Activated CD4-positive, alpha-beta T cell treated with anti-CD3 and anti-CD28 coated beads, Interleukin-2, amount 50 U/mL, for 1 hour (primary cell): ENCODE measurements at regions not wholly inside any gene's neighbourhood (a gene's known extent, or its start where the extent isn't known, plus 50 kb on each side); places are given as distances from the start of the nearest gene placed in this dataset.

Experiments used
- DNase-seq: peaks from one replicate; pipeline ENCODE4 v3.0.0-alpha.2; 2020

- DNase-seq = no peak
Measured at GRCh38 chr18:45384962-45385315, 230.3 kb upstream of the SLC14A2 start.

DNA sequence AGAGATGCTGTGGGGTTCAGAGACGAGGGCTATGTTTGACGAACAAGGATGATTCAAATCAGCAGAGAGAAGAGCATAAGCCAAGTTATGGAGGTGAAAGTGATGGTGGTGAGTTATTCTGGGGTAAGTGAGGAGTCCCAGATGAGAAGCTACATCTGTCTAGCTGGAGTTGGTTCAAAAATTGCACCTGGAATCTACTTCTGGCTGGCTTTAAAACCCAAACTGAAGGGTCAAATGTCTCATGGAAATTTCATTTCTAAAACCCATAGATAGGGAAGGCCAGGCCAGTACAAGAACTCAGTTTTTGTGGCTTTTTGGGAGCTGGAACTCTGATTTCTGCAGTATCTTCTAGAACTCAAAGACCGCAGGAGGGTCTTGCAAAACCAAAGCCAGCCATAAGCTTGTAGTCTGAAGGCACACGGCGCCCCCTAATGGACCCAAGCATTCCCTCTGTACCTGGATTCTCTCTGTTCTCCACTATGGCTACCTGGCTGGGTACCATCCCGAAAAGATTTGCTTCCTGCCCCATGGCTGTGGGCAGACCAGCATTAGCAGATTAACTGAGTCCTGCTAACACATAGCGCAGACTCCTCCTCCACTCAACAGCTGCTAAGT, 229.1 kb upstream of the SLC14A2 start:
- no peak for DNase-seq

- DNase-seq = no peak
Measured at GRCh38 chr18:45387229-45387628, 228.0 kb upstream of the SLC14A2 start.

GRCh38 chr18:45398448-45398847, 216.8 kb upstream of the SLC14A2 start:
- no peak for DNase-seq

- no peak for DNase-seq
Measured at GRCh38 chr18:45399146-45399545, 216.1 kb upstream of the SLC14A2 start.

GRCh38 chr18:45399643-45400042, 215.6 kb upstream of the SLC14A2 start:
- DNase-seq = no peak

DNA sequence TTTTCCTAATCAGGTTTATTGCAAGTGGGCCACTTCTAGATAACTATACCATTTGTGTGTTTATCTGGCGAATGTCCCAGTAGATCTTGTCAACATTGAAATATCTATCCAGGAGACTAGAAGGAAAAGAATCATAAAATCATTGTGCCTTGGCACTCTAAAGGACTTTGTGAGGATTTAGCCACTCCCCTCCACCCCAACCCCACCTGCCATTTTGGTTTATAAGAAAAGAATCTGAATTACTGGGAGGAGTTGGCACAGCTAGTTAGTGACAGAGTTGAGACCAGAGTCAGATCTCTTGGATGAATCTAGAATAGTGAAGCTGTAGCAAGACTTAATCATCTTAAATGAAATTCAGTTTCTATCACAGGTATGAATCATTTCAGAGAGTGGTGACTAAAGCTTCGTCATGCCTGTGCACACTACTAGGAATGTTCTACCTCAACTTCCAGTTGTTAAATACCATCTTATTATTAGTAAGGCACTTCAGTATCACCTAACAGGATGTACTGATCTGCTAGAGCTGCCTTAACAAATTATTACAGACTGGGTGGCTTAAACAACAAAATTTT, 212.7 kb upstream of the SLC14A2 start:
- DNase-seq = no peak

DNA sequence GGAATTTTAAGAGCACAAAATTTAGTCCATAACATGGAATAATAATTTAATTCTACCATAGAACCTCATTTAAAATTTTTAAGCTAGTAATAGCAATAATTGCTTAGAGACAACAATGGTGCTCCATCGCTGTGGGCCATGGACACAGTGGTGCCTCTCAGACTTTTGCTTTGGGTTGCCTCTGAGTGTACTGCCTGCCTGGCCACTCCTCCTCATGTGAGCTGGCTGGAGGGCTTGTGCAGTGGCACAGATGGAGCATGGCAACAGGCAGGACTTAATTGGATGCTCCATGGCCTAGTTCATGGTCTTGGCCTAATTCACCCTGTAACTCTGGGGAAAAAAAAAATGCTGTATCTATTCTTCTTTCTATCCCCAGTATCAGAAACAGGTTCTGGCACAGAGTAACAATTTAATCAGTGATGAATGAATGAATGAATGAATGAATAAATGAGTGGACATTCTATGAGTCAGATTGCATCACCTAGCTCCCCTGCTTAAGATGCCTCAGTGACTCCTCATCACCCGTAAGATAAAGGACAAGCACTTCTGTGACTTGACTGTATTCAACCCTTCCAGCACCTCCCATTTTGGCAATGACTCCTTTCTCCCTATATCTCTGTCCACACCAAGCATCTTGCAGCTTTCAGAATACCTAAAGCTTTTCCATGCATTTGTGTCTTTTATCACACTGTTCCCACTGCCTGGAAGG, 211.8 kb upstream of the SLC14A2 start:
- no peak for DNase-seq

DNA sequence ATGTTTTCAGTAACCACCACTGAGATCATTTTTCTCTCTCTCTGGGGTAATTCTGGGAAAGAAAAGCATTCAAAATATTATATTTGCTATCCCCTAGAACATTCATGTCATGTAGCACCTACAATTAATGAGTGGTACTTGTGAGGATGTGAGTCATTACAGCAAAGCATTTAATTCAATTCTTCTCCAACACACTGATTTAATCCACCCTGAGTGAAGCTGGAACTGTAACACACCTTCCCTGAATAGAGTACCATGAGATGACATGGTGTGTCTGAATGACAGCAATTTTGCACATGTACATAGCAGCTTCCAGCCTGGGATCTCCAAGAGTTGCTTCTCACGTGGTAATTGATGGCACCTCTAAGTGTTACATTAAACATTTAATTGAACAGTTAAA, 207.1 kb upstream of the SLC14A2 start:
- no peak for DNase-seq

DNA sequence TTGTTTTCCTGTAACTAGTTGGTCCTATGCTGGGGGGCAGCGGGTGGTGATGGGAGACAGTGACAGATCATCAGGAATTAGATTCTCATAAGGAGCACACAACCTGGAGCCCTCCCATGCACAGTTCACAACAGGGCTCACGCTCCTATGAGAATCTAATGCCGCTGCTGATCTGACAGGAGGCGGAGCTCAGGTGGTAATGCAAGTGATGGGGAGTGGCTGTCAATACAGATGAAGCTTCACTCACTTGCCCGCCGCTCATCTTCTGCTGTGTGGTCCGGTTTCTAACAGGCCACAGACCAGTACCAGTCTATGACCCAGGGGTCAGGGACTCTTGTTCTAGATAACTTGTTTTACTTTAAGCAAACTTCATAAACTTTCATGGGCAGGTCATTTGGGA, 205.3 kb upstream of the SLC14A2 start:
- DNase-seq = no peak

DNA sequence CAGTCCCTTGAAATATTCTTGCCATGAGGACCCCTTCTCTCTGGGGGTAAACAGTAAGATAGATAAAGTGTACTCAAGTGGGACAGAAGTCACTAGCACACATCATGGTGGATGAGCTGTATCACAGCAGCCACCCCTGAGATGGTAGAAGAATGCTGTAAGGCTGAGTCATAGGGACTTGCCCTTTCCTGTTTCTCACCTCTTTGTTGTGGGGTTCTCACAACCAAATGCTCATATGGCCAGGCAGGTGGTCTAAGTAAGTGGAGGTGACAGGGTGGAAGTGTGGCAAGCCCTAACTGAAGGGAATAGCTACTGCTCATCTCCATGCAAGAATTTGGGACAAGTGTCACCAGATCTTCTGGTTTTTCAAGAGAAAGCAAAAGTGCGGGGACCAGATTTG, 202.7 kb upstream of the SLC14A2 start:
- DNase-seq = no peak

GRCh38 chr18:45413180-45413836, 202.0 kb upstream of the SLC14A2 start:
- DNase-seq = no peak

GRCh38 chr18:45415614-45416013, 199.7 kb upstream of the SLC14A2 start:
- no peak for DNase-seq

DNA sequence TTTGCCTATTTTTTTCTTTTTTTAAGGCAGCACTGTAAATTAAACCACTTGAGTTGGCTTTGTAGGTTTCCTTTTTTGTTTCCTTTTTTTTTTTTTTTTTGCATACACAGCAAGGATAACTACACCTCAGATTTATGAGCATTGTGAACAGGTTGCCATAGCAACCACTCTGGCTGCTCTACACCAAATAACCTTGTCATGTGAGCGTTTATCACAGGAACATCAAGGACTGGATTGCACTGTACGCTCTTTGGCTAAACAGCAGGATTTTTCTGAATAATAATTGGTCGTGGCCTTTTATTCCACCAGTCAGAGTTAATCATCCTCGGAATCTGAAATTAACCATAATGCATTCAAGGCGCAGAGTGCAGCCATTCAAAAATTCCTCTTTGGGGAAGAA, 199.1 kb upstream of the SLC14A2 start:
- DNase-seq = no peak

GRCh38 chr18:45417392-45417791, 197.9 kb upstream of the SLC14A2 start:
- no peak for DNase-seq

GRCh38 chr18:45423659-45424058, 191.6 kb upstream of the SLC14A2 start:
- no peak for DNase-seq

DNA sequence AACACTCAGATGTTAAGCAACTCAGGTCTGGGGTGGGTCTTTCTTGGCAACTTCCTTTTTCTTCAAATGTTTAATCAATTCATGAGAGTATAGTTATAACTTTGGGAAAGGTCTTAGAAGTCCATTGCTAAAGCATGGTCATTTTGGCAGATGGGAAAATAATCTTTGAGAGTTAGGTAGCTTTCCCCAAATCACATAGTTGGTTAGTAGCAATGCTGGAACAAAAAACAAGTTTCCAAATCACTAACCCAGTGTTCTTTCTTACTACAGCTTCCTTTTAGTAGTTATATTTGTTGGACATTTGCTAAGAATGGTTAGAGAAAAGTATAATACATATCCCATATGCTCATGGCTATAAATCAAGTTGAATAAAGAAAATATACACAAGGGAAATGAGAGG, 185.2 kb upstream of the SLC14A2 start:
- DNase-seq = no peak

DNA sequence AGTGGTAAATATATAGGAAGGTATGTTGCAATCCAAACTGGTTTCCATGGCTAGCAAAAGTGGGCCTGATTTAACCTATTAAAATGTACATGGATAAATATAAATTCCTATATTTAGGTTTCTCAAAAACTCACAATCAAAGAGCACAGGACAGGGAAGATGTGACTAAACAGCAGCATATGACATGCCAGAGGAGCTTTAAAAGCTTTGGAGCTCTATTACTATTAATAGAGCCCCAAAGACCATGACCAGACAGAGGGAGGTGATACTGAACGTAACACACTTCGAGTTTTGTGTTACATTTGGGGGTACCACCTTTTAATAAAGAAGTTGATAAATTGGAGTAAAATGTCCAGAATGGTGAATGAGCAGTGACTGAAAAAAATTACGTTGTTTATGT, 179.5 kb upstream of the SLC14A2 start:
- DNase-seq = no peak

DNA sequence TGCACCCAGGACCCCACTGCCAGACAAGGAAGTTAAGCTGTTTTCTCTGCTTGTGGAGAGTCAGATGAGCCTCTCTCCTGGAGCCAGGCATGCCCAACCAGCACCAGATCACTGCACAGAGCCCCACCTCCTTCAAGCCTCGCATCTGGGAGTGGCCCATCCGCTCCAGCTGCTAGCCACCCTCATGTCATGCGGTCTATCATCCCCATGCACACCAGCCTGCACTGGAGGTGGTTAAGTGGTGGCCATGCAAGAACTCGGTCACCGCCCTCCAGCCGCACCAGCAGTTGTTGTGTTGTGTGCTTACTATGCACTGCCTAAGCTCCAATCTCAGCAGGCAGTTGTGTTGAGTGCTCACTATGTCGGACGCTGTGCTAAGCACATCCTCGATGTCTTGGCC, 177.9 kb upstream of the SLC14A2 start:
- DNase-seq = no peak

GRCh38 chr18:45439851-45440645, 175.2 kb upstream of the SLC14A2 start:
- no peak for DNase-seq

DNA sequence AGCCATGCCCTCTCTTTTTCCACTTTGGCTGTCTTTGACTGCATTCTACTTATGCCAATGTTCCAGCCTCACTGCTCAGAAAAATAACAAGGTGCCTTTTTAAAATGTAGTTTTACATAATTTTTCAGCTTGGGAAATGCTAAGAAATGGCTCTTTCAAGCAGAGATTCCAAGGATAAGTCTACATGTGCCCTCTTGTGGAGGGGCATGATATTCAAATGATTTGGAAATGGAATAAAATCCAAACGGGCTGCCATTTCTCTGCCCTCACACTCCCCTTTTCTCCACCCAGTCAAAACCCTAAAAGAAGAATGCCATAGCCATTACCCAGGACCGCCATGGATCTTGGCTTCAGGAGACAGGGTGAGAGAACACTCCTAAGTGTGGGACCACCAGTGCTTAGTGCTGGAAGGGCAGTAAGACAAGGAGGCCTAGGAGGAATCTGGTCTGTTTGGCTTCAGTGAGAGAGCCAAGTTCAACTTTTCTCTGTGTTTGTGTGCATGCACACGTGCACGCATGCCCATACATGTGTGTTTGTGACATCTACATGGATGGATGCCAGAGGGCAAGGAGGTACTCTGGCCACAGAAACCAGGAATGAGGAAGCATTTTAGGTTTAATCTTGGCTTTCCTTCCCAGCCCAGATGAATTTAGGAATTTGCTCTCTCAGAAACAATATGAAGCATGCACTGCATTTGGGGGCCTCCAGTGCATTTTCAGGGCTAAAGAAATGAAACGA, 174.0 kb upstream of the SLC14A2 start:
- no peak for DNase-seq

GRCh38 chr18:45444040-45444439, 171.2 kb upstream of the SLC14A2 start:
- no peak for DNase-seq
